GM21526 (cell line): ENCODE measurements at regions not wholly inside any gene's neighbourhood (a gene's known extent, or its start where the extent isn't known, plus 50 kb on each side); places are given as distances from the start of the nearest gene placed in this dataset.

Experiments
- ATAC-seq: cut with Tn5 transposase; IDR thresholded peaks from one replicate; pipeline ENCODE4 v1.9.1; 2021; ENCODE audit warnings: moderate library complexity; ENCODE audit not compliant: unreplicated experiment, low FRiP score

DNA sequence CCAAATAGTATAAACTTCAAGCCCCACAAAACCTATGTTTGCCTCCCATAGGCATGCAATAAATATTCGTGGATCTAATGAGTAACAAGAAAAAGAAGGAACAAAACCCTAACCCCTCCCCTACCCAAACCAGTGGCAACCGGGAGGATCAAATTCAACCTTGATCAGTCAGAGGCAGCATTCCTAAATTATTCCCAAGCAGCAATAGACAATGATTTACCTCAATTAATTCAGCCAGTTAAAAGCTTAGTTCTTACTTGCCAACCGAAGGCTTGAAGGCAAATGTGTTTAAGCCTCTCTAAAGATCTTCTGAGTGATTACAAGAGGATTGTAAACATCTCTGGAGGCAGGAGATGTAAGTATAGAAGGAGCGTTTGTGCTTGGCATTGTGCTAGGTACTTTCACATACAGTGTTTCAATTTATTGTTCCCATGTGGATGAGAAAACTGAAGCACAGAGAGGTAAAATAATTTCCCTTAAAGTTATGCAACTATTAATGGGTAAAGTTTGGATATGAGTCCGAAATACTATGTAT lies 197.7 kb downstream of the MTX2 start:
- no peak for ATAC-seq

DNA sequence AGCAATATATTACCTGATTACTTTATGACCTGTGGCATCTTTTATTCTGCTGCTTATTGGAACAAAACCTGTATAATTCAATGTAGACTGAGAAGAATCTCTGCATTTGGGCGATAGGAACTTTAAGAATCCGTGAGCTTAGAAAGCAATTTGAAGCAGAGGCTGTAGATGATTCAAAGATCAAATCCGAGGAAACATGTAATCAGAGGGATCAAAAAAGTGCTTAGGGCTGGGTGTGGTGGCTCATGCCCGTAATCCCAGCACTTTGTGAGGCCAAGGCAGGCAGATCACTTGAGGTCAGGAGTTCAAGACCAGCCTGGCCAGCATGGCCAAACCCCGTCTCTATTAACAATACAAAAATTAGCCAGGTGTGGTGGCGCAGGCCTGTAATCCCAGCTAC lies 198.4 kb downstream of the MTX2 start:
- ATAC-seq: no peak

GRCh38 chr2:176468457-176469113 lies 199.3 kb downstream of the MTX2 start:
- no peak for ATAC-seq

DNA sequence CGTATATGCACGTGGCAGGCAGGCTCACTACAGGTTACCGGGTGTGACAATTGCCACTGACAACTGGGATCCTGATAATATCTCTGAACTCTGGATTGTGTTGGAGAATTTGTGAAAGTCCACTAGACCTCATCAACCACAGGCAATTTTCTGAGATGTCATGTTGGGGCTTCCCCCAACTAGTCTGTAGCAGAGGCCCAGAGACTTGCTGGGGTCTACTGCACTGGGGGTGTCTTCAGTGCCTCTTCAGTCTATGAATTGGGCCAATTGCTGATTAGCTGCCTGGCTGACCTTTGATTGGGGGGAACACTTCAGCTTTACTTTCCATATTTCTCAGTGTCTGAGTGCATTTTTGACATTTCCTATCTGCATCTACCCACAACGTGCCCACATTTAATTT lies 201.5 kb downstream of the MTX2 start:
- no peak for ATAC-seq

DNA sequence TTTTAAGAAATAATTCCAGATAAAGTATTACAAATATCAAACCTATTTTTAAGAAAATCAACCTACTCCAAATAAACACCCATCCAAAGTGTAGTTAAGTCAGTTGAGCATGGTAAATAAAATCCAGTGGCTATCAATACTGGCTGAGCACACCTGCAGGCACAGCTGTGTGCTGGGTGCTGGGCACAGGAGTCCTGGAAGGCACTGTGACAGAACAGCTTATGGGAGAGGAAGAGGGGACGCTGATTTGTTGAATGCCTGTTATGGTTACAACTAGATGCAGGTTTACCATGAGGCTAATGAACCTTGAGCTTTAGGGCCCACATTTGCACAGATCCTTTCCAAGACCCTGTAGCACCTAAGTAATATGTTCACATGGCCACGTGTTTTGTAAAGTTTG lies 202.7 kb downstream of the MTX2 start:
- no peak for ATAC-seq

- no peak for ATAC-seq
Measured at GRCh38 chr2:176473177-176473576, 203.9 kb downstream of the MTX2 start.

- ATAC-seq: no peak
Measured at GRCh38 chr2:176473851-176474250, 204.6 kb downstream of the MTX2 start.

DNA sequence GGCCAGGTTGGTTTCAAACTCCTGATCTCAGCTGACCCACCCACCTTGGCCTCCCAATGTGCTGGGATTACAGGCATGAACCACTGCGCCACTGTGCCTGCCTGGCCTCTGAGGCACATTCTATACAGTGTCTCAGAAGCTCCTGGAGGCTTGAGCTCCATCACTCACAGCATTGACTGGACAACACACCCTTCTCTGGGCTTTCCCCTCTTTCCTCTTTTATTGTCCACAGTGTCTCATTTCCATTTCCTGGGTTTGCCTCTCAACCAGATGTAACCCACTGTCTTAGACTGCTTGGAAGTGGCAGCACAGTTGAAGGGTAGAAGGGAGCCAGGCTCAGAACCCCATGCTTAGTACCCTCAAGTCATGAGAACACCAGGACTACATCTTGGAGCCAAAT lies 208.1 kb downstream of the MTX2 start:
- no peak for ATAC-seq

- no peak for ATAC-seq
Measured at GRCh38 chr2:176479961-176480360, 210.7 kb downstream of the MTX2 start.

- no peak for ATAC-seq
Measured at GRCh38 chr2:176482107-176482506, 212.9 kb downstream of the MTX2 start.

GRCh38 chr2:176483476-176483875 lies 214.2 kb downstream of the MTX2 start:
- no peak for ATAC-seq

GRCh38 chr2:176483901-176484568 lies 214.8 kb downstream of the MTX2 start:
- no peak for ATAC-seq

- ATAC-seq: no peak
Measured at GRCh38 chr2:176484838-176485237, 215.6 kb downstream of the MTX2 start.

GRCh38 chr2:176488431-176488830 lies 219.2 kb downstream of the MTX2 start:
- no peak for ATAC-seq

DNA sequence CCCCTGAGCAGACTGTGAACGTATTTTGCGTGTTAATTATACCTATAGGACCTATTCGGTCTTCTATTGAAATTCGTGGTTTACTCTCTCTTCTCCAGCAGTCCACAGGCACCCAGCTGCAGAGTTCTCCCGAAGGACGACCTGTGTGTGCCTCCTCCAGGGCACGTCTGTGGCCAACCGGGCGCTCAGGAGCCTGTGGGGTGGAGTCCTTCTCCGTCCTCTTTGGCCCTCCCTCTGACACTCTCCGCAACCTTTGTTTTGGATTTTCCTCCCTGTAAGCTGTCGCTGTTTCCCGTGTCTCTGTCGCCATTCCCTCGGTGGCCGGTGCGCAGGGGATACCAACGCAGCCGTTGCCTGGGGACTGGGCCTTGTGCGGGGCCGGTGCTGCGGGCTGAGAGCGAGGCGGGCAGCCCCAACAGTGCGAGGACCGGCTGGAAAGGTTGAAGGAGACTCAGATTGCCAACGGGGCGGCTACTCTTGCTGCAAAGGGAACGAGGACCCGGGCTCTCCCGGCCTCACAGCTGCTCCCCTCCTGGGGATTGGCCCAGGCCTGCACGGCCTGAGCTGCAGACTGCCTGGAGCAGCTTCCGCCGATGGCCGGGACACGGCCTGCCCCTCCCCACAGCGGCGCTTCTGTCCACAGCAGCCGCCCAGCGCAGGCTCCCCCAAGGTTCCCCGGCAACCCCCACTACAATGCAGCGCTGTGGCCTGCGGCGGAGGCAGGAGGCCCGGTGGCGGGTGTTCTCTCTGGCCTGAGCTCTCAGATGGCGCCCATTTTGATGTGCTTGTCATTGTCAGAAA lies 221.0 kb downstream of the MTX2 start:
- ATAC-seq: no peak

- peak; percentile 89 for ATAC-seq
Measured at GRCh38 chr2:176491172-176491904, 222.1 kb downstream of the MTX2 start.

GRCh38 chr2:176492583-176492982 lies 223.3 kb downstream of the MTX2 start:
- no peak for ATAC-seq

- ATAC-seq: no peak
Measured at GRCh38 chr2:176493226-176493825, 224.1 kb downstream of the MTX2 start.

DNA sequence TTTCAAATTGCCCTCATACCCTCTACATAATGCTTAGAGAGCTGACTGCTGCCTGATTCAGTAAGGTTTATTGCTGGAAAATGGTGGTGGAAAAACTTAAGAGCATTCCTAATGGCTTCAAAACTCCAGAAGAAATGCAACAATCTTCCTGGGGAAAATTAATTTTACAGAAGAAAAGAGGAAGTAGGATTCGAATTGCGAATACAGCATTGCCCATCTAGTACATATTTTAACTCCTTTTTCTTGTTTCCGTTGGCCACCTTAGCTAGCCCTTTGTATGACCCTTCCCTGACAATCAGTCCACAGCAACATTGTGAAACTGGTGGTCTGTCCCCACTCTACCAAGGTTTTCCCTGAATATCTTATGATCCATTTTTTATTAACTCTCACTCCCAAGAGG lies 224.7 kb downstream of the MTX2 start:
- ATAC-seq: no peak

GRCh38 chr2:176494949-176495353 lies 225.7 kb downstream of the MTX2 start:
- no peak for ATAC-seq
